Choroid plexus epithelial cell (primary cell): ENCODE measurements at regions not wholly inside any gene's neighbourhood (a gene's known extent, or its start where the extent isn't known, plus 50 kb on each side); places are given as distances from the start of the nearest gene placed in this dataset.
"Not testable (repeated sequence)": the region's sequence is repeated elsewhere in the genome, so short reads cannot be mapped to it uniquely, and the experiment has no call there.

Experiments used
- DNase-seq: peaks from one replicate; pipeline ENCODE4 v3.0.0-alpha.2; 2010; ENCODE audit warnings: low read depth
- H3K4me3 ChIP-seq: 2 replicates; pipeline ENCODE4 v1.5.1; 2011; ENCODE audit warnings: low read depth, mild to moderate bottlenecking, control low read depth, low read length, moderate library complexity
- TF ChIP-seq, protein P1 (sequence below): conservative IDR thresholded peaks from 2 replicates; pipeline ENCODE4 v1.5.1; 2011; ENCODE audit warnings: low read depth, mild to moderate bottlenecking, control low read depth, inconsistent platforms, low read length, moderate library complexity

DNA sequence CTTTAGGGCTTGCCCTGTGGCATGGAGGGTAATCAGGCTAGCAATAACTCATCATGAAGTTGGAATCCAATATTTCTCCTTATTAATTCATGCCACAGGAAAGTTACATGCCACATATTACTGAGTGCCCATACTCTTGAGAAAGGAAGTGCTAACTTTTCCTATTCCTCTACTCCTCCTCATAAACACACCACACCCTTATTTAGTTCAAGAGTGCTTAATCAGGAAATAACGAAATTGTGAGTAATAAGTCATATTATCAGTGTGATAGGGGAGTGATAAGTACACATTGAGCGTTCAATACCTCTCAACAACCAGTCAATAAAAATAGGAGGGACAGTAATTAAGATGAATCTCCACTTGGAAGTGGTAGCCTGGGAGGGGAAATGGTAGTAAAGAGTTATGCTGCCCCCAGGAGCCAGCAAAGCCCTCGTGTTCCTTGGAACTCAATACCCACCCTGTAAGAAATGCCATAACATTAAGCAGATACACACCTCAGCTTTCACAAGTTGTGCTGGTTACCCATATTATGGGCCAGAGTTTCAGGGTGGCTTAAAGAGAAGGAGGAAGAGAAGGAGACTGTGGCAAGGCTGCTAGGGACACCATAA is 410.0 kb upstream of the NR3C2 start:
- TF ChIP-seq, protein P1, sequence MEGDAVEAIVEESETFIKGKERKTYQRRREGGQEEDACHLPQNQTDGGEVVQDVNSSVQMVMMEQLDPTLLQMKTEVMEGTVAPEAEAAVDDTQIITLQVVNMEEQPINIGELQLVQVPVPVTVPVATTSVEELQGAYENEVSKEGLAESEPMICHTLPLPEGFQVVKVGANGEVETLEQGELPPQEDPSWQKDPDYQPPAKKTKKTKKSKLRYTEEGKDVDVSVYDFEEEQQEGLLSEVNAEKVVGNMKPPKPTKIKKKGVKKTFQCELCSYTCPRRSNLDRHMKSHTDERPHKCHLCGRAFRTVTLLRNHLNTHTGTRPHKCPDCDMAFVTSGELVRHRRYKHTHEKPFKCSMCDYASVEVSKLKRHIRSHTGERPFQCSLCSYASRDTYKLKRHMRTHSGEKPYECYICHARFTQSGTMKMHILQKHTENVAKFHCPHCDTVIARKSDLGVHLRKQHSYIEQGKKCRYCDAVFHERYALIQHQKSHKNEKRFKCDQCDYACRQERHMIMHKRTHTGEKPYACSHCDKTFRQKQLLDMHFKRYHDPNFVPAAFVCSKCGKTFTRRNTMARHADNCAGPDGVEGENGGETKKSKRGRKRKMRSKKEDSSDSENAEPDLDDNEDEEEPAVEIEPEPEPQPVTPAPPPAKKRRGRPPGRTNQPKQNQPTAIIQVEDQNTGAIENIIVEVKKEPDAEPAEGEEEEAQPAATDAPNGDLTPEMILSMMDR: peak; percentile 5

DNA sequence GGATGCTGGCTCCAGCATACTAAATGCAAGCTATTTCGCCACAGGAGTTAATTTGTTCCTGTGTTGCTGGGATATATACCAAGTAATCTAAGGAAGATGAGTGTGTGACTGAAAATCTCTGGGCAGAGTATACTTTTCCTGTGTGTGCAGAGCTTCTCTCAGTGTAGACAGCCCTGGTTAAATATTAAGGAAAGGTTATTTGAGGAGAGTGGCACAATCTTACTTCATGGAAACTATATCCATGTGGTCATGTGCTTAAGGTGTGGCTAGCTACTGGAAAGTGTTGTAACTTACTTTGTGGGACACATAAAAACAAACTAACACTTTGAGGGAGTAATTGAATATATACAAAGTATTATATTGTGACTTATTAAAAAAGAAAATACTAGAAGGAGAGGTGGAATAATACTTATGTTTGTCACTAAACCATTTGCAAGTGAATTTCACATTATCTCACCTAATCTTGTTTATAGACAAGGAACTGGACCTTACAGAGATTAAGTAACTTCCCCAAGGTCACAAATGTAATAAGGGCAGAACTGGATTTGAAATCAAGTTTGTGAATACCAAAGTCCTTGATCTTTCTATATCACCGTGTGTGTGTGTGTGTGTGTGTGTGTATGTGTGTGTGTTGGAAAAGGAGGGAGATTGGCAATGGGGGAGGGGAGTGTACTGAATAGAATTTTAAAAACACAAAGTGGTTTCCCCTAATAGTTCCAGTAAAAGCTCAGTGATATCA is 408.2 kb upstream of the NR3C2 start:
- H3K4me3 ChIP-seq: no peak overlapping the region
- DNase-seq: no peak
- TF ChIP-seq, protein P1: no peak

More for the DNA sequence above, 410.0 kb upstream of the NR3C2 start:
- DNase-seq: no peak
- H3K4me3 ChIP-seq: no peak overlapping the region

DNA sequence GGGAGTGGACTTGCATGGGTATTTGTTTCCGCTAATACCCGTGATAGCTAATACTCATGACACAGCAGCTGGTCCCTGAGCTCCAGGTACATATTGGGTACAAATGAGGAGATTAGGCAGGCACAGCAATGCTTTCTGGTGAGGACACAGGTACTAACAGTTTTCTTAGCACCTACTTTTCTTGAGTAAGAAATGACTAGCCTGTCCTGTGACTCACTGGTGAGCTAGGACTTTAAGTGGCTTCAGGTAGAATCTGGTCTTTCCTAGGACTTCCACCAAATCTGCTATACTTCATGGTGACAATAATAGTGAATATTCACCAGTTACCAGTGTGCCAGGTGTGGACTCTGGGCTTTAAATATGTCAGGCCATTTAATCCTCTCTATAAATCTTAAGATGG is 407.4 kb upstream of the NR3C2 start:
- H3K4me3 ChIP-seq: no peak overlapping the region

DNA sequence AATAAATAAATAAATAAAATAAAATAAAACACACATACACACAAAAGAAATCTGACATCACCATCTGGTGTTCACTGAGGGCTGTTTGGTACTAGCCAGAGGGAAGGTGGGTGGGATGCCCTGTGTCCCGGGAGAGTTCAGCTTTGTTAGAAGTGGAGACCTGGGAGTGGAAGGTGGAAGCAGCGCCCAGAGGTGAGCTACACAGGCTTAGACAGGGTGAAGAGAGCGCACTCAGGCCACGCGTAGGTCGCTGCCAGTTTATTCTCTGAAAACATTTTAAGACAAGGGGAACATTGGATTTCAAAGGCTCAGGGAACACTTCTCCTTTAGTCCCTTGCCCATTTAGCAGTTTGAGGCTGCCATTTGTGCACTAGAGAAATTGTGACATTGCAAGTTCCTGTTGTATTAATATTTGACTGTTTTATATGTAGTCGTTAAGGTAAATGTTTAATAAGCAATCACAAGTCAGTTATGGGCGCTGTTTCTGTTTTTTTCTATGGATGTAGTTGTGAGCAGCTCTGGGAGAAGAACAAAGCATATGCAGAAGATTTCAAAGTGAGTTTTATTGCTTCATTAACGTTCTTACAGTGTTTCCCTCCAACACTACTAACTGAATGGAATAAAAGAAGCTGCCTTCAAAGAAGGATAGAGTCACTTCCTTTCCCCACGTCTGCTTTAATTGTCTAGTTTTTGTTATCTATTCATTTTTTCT is 405.5 kb upstream of the NR3C2 start:
- H3K4me3 ChIP-seq: no peak overlapping the region
- no peak for DNase-seq
- TF ChIP-seq, protein P1: no peak

More for the DNA sequence above, 407.4 kb upstream of the NR3C2 start:
- TF ChIP-seq, protein P1: no peak
- DNase-seq: no peak

DNA sequence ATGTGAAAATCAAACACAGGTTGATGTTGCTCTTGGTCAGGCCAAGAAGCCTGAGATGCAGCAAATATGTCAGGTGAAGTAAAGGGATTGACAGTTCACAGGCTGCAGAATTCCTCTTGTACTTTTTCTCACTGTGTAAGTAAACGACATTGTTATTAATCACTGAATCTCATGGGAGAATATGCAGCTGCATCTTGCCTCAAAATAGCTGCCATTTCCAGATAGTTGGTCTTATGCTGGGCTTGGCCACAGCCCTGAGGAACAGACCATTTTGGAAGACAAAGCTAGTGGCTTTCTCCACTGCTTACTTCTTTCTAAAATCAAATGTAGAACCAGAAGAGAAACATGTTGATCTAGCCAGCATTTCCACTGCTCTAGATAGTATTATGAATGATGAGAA is 403.4 kb upstream of the NR3C2 start:
- TF ChIP-seq, protein P1: no peak
- no peak overlapping the region for H3K4me3 ChIP-seq
- no peak for DNase-seq

DNA sequence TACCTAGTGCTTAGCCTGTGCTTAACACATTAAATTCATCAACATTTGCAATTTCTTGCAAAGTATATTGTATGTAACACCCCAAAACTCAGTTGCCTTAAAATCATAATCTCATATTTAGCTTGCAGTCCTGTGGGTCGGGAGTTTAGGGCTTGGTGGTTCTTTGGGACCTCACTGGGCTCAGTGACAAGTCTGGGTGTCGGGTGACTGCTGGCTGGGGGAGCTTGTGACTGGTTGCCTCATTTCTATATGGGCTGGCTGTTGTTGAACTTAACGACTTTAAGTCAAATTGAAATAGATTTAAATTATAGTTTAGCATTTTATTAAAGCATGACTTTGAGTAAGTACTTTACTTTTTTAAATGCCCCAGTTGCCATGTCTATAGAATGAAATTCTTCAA is 401.4 kb upstream of the NR3C2 start:
- TF ChIP-seq, protein P1: no peak

DNA sequence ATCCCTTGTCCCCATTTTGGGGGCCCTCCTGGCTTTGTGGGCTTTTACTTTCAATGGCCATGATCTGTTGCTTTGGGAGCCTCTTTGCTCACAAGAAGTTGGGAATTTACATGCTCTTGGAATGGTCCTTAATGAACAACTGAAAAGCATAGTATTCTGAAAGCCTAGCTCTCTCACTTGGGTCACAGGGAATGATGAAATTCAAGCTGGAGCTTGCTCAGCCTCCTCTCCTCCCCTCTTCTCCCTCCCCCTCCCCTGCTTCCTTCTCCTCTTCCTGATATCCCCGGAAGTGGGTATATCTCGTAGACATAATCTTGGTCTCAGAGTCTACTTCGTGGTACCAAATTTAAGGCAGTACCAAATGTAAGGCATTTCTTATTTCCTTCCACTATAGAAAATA is 400.6 kb upstream of the NR3C2 start:
- TF ChIP-seq, protein P1: no peak
- DNase-seq: no peak
- H3K4me3 ChIP-seq: no peak overlapping the region

More for the DNA sequence above, 401.4 kb upstream of the NR3C2 start:
- no peak overlapping the region for H3K4me3 ChIP-seq
- no peak for DNase-seq

DNA sequence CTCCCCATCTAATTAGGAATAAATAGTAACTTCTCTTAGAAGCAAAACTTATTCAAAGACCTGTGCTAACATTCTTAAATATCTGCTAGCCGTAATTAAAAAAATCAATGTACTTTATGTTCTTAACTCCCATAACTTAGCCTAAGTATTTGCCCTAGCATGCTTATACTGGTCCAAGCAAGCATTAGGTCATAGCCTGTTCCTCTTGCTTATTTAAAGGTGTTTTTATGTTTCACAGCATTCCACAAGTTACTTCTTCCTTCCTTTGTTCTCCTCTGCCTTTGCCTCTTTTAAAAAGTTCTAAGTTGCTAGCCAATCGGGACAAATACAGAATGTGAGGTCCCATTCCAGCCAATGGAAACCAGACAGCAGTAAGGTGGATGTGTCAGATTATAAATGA is 395.4 kb upstream of the NR3C2 start:
- not testable (repeated sequence) for DNase-seq

More for the DNA sequence above, 395.4 kb upstream of the NR3C2 start:
- not testable (repeated sequence) for H3K4me3 ChIP-seq
